ENCODE measurements at regions not wholly inside any gene's neighbourhood (a gene's known extent, or its start where the extent isn't known, plus 50 kb on each side); places are given as distances from the start of the nearest gene placed in this dataset.
"Not testable (repeated sequence)": the region's sequence is repeated elsewhere in the genome, so short reads cannot be mapped to it uniquely, and the experiment has no call there.

- no peak for DNase-seq
These were observed 135.8 kb upstream of the AFDN start for GRCh38 chr6:167690931-167691330.

- DNase-seq, result no peak
These were observed 135.0 kb upstream of the AFDN start for GRCh38 chr6:167691533-167692312.

- DNase-seq, result not testable (repeated sequence)
These were observed 133.2 kb upstream of the AFDN start for GRCh38 chr6:167693478-167693877.

GRCh38 chr6:167695831-167696230 lies 130.9 kb upstream of the AFDN start:
- DNase-seq, result no peak

- no peak for DNase-seq
These were observed 130.4 kb upstream of the AFDN start for GRCh38 chr6:167696296-167696695.

GRCh38 chr6:167697316-167697715 lies 129.4 kb upstream of the AFDN start:
- no peak for DNase-seq

GRCh38 chr6:167698540-167698939 lies 128.2 kb upstream of the AFDN start:
- no peak for DNase-seq

GRCh38 chr6:167699141-167699931 lies 127.4 kb upstream of the AFDN start:
- peak; percentile 57 for DNase-seq

- no peak for DNase-seq
These were observed 126.5 kb upstream of the AFDN start for GRCh38 chr6:167700199-167700598.

GRCh38 chr6:167701010-167701409 lies 125.7 kb upstream of the AFDN start:
- no peak for DNase-seq

GRCh38 chr6:167702241-167702827 lies 124.4 kb upstream of the AFDN start:
- DNase-seq, result no peak

- DNase-seq, result no peak
These were observed 123.4 kb upstream of the AFDN start for GRCh38 chr6:167703347-167703746.

GRCh38 chr6:167703781-167704180 lies 122.9 kb upstream of the AFDN start:
- no peak for DNase-seq

GRCh38 chr6:167704396-167704901 lies 122.3 kb upstream of the AFDN start:
- no peak for DNase-seq

GRCh38 chr6:167705211-167705750 lies 121.4 kb upstream of the AFDN start:
- no peak for DNase-seq

- DNase-seq, result no peak
These were observed 120.2 kb upstream of the AFDN start for GRCh38 chr6:167706313-167707109.

- no peak for DNase-seq
These were observed 118.8 kb upstream of the AFDN start for GRCh38 chr6:167707686-167708500.

GRCh38 chr6:167708501-167709094 lies 118.1 kb upstream of the AFDN start:
- no peak for DNase-seq

GRCh38 chr6:167709196-167709595 lies 117.5 kb upstream of the AFDN start:
- no peak for DNase-seq

GRCh38 chr6:167709776-167710336 lies 116.9 kb upstream of the AFDN start:
- DNase-seq, result not testable (repeated sequence)
